GM12878 (cell line): ENCODE measurements at regions not wholly inside any gene's neighbourhood (a gene's known extent, or its start where the extent isn't known, plus 50 kb on each side); places are given as distances from the start of the nearest gene placed in this dataset.

Experiments
- ATAC-seq: fragments of 200-7000 bp; cut with Tn5 transposase; 3 replicates; pipeline ENCODE4 v1.9.1; 2020; ENCODE audit warnings: mild to moderate bottlenecking, moderate library complexity
- BruUV-seq: library from RNA; stranded (reverse); fragments of 400-500 nt; replicated peaks from 2 replicates; lab custom pipeline; 2021; lab: Mats Ljungman, UMichigan
- CTCF ChIA-PET: fragments of 300-600 bp; sonication (Branson Sonifier 250); formaldehyde crosslinking; extraction: SDS; loops from one replicate; lab custom pipeline; 2021; ENCODE audit warnings: inconsistent platforms; lab: Yijun Ruan, JAX
- POLR2A ChIA-PET: fragments of 350-600 bp; formaldehyde crosslinking; extraction: SDS; loops from one replicate; lab custom pipeline; 2021; ENCODE audit warnings: inconsistent platforms; lab: Charles Lee
- RAD21 ChIA-PET: fragments of 300-600 bp; sonication (Branson Sonifier 250); formaldehyde crosslinking; loops from one replicate; lab custom pipeline; 2023; ENCODE audit warnings: antibody characterized with exemption; ENCODE audit not compliant: unreplicated experiment; lab: Charles Lee
- SMC1A ChIA-PET: fragments of 300-600 bp; sonication (Branson Sonifier 250); formaldehyde crosslinking; loops from one replicate; lab custom pipeline; 2023; ENCODE audit not compliant: unreplicated experiment, uncharacterized antibody; lab: Charles Lee
- DNase-seq: peaks from one replicate; pipeline ENCODE4 v3.0.0-alpha.2; 2011; ENCODE audit warnings: low read depth, low spot score
- FAIRE-seq: peaks from 3 replicates; lab custom pipeline; 2011; peaks lifted over from hg19 to GRCh38; lab: Jason Lieb, UNC
- H2AFZ ChIP-seq: 2 replicates; pipeline ENCODE4 v1.6.0; 2011; ENCODE audit warnings: low read depth, low read length, control low read depth; ENCODE audit not compliant: control insufficient read depth
- H3K27ac ChIP-seq: 2 replicates; pipeline ENCODE4 v1.5.1; 2011; ENCODE audit warnings: control low read depth; ENCODE audit not compliant: control insufficient read depth, insufficient read depth
- H3K27me3 ChIP-seq, 2 experiments: replicated peaks in 1 of 2; 2 replicates each; pipeline versions ENCODE4 v1.6.0 to v1.6.1; 2011; ENCODE audit warnings: low read length in 1 of 2; ENCODE audit not compliant: control insufficient read depth in 2 of 2, insufficient read depth in 2 of 2
- H3K36me3 ChIP-seq, 2 experiments: 2 replicates each; pipeline ENCODE4 v1.5.1; 2011; ENCODE audit warnings: low read length in 1 of 2; ENCODE audit not compliant: control insufficient read depth in 2 of 2, insufficient read depth in 2 of 2
- H3K4me1 ChIP-seq: 2 replicates; pipeline ENCODE4 v1.6.1; 2011; ENCODE audit warnings: mild to moderate bottlenecking, low read length, moderate library complexity, mixed read lengths; ENCODE audit not compliant: control insufficient read depth, insufficient read depth
- H3K4me2 ChIP-seq: 2 replicates; pipeline ENCODE4 v1.6.0; 2011; ENCODE audit warnings: control low read depth; ENCODE audit not compliant: control insufficient read depth, insufficient read depth
- H3K4me3 ChIP-seq: fragments of 200-600 bp; sonication (generic); 2 replicates; pipeline ENCODE4 v1.5.1; 2016
- H3K79me2 ChIP-seq: 2 replicates; pipeline ENCODE4 v1.6.0; 2011; ENCODE audit warnings: low read length; ENCODE audit not compliant: control insufficient read depth, insufficient read depth
- H3K9ac ChIP-seq: 2 replicates; pipeline ENCODE4 v1.8.0; 2011; ENCODE audit warnings: low read length, control low read depth, mixed read lengths; ENCODE audit not compliant: control insufficient read depth, insufficient read depth
- H3K9me3 ChIP-seq: replicated peaks from 3 replicates; pipeline ENCODE4 v1.5.1; 2011; ENCODE audit warnings: mild to moderate bottlenecking, low read length; ENCODE audit not compliant: control insufficient read depth, insufficient read depth
- H4K20me1 ChIP-seq: 2 replicates; pipeline ENCODE4 v1.6.0; 2011; ENCODE audit not compliant: control insufficient read depth, insufficient read depth
- ASH2L ChIP-seq: fragments of 300-600, 200-600 bp; sonication (generic); IDR thresholded peaks from 2 replicates; pipeline ENCODE4 v1.6.1; 2017; ENCODE audit warnings: low read depth, mild to moderate bottlenecking, borderline replicate concordance
- CREM ChIP-seq: IDR thresholded peaks from 2 replicates; pipeline ENCODE4 v1.6.1; 2014; ENCODE audit warnings: antibody characterized with exemption, low read depth
- CUX1 ChIP-seq: IDR thresholded peaks from 2 replicates; pipeline ENCODE4 v1.6.1; 2012; ENCODE audit warnings: improper control_type of control experiment, low read depth, low read length; ENCODE audit not compliant: insufficient replicate concordance
- EGR1 ChIP-seq, 2 experiments: IDR thresholded peaks; 1 replicate in 1 of 2; 2 replicates in 1 of 2; pipeline ENCODE4 v1.6.1; 2011 to 2012; ENCODE audit warnings: low read depth in 2 of 2, low read length in 2 of 2, borderline replicate concordance in 1 of 2, mild to moderate bottlenecking in 1 of 2, moderate library complexity in 1 of 2
- ELK1 ChIP-seq: IDR thresholded peaks from 2 replicates; pipeline ENCODE4 v1.6.1; 2012; ENCODE audit warnings: low read depth, low read length, improper control_type of control experiment
- FOS ChIP-seq: IDR thresholded peaks from 3 replicates; pipeline ENCODE4 v1.6.1; 2011; ENCODE audit warnings: borderline replicate concordance; ENCODE audit not compliant: insufficient read length; ENCODE audit errors: extremely low read depth
- MYB ChIP-seq: fragments of 150-350 bp; IDR thresholded peaks from 2 replicates; pipeline ENCODE4 v1.6.1; 2014; ENCODE audit warnings: mild to moderate bottlenecking, low read depth, low read length, borderline replicate concordance
- SPI1 ChIP-seq: IDR thresholded peaks from 2 replicates; pipeline ENCODE4 v1.6.1; 2011; ENCODE audit warnings: low read depth, mild to moderate bottlenecking, low read length, moderate library complexity, borderline replicate concordance; ENCODE audit not compliant: insufficient read depth
- STAT3 ChIP-seq: IDR thresholded peaks from 2 replicates; pipeline ENCODE4 v1.6.1; 2011; ENCODE audit warnings: low read depth, low read length, improper control_type of control experiment
- ZBTB11 ChIP-seq: fragments of 450-650 bp; formaldehyde crosslinking; IDR thresholded peaks from 2 replicates; pipeline ENCODE4 v1.5.0; 2022; ENCODE audit warnings: mild to moderate bottlenecking, missing genetic modification characterization
- ZNF384 ChIP-seq: IDR thresholded peaks from 2 replicates; pipeline ENCODE4 v1.6.1; 2012; ENCODE audit warnings: low read depth, mild to moderate bottlenecking, low read length, improper control_type of control experiment, borderline replicate concordance
- ZNF622 ChIP-seq: fragments of 450-650 bp; IDR thresholded peaks from 2 replicates; pipeline ENCODE4 v1.6.1; 2017; ENCODE audit warnings: mild to moderate bottlenecking, inconsistent platforms
- WGBS: methylation state at CpG from one replicate; pipeline ENCODE4 v1.1.6; 2016; ENCODE audit warnings: low lambda C conversion rate; ENCODE audit not compliant: insufficient replicate concordance, insufficient coverage; ENCODE audit errors: missing lambda C conversion rate; 5-methylcytosine and 5-hydroxymethylcytosine counted together
- in situ Hi-C: fragments of 300-500 bp; cut with MboI; formaldehyde crosslinking; loops from 9 replicates; pipeline ENCODE4 v1.14.3; 2018; ENCODE audit warnings: mixed read lengths
- intact Hi-C: fragments of 100-400 bp; cut with micrococcal nuclease; formaldehyde crosslinking; loops from one replicate; pipeline ENCODE4 v1.14.2; 2022; ENCODE audit not compliant: unreplicated experiment

- no TSS peak for BruUV-seq
- Histone ChIP-seq H3K4me3 (no peak overlapping the region), H3K79me2 (no peaks in the 10 kb centered on the region), H3K4me2 (no peak overlapping the region), H3K9ac (no peak overlapping the region), H4K20me1 (no peaks in the 10 kb centered on the region), H3K4me1 (no peaks in the 10 kb centered on the region), H2AFZ (no peak overlapping the region), H3K9me3 (no peaks in the 10 kb centered on the region), H3K36me3 (no peaks in the 10 kb centered on the region), H3K27me3 (no peaks in the 10 kb centered on the region), H3K27ac (no peak overlapping the region)
- ChIA-PET RAD21 (no interaction called here), POLR2A (no interaction called here), CTCF (no interaction called here), SMC1A (no interaction called here)
- intact Hi-C loops (no loop called here), in situ Hi-C loops (no loop called here)
- no peak for DNase-seq
- WGBS: 15% methylated on average over 3 of the region's 3 CpGs
- TF ChIP-seq ZNF622: no peak
- TF ChIP-seq CUX1: no peak
- TF ChIP-seq SPI1: no peak
- no peak for TF ChIP-seq ELK1
- no peak for TF ChIP-seq ZNF384
- no peak for TF ChIP-seq CREM
- TF ChIP-seq STAT3: no peak
- no peak for TF ChIP-seq ZBTB11 (CRISPR knock-in tag)
- no peak for TF ChIP-seq EGR1 (IDR thresholded peaks at IDR 0.05; ENCODE audit: borderline replicate concordance in 1 of 2, low read depth in 2 of 2, low read length in 2 of 2)
- TF ChIP-seq MYB: no peak
- no peak for TF ChIP-seq FOS
- TF ChIP-seq ASH2L: no peak
- FAIRE-seq: no peak
- no peak for ATAC-seq
Measured at GRCh38 chr16:5467552-5467951, 370.0 kb upstream of the EEF2KMT start.
